ENCODE measurements at regions not wholly inside any gene's neighbourhood (a gene's known extent, or its start where the extent isn't known, plus 50 kb on each side); places are given as distances from the start of the nearest gene placed in this dataset.
"Not testable (repeated sequence)": the region's sequence is repeated elsewhere in the genome, so short reads cannot be mapped to it uniquely, and the experiment has no call there.

GRCh38 chr11:90669094-90669493, 446.2 kb upstream of the CHORDC1 start:
- DNase-seq (ENCODE audit: low read depth), result no peak

- no peak for DNase-seq (ENCODE audit: low read depth)
These were observed 445.7 kb upstream of the CHORDC1 start for GRCh38 chr11:90668502-90668901.

DNA sequence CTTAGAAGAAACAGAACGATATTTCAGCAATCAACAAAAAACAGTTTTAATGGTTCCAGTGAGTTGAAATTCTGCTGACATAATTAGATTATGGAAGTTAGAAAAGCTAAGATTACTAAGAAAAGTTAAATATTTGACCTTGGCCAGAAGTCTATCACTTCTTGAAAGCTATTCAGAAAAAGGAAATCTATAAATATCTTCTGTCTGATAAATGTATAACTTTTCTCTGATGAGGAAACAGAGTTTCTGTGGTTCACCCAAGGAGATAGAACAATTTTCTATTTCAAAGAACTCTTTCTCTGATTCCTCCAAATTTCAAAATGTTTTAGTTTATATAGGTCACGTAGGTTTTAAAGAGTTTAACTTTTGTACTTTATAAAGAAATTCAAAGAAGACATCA, 438.4 kb upstream of the CHORDC1 start:
- DNase-seq (ENCODE audit: low read depth), result no peak

DNA sequence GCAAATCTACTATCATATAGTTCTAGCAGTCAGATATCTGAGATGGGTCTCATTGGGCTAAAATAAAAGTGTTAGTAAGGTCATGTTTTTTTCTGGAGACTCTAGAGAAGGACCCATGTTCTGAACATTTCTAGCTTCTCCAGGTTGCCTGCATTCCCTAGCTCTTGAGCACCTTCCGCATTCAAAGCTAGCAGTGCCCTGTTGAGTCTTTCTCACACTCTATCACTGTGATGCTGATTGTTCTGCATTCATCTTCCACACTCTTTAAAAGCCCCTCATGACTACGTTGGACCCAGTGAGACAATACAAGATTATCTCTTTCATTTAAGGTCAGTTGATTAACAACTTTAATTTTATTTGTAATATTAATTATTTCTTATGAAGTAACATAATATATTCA, 433.3 kb upstream of the CHORDC1 start:
- DNase-seq (ENCODE audit: low read depth), result no peak

DNA sequence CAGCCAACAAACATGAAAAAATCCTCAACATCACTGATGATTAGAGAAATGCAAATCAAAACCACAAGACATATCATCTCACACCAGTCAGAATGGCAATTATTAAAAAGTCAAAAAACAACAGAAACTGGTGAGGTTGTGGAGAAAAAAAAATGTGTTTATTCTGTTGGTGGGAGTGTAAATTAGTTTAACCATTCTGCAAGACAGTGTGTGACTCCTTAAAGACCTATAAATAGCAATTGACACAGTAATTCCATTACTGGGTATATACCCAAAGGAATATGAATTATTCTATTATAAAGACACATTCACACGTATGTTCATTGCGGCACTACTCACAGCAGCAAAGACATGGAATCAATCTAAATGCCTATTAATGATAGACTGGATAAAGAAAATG, 427.3 kb upstream of the CHORDC1 start:
- no peak for DNase-seq (ENCODE audit: low read depth)

DNA sequence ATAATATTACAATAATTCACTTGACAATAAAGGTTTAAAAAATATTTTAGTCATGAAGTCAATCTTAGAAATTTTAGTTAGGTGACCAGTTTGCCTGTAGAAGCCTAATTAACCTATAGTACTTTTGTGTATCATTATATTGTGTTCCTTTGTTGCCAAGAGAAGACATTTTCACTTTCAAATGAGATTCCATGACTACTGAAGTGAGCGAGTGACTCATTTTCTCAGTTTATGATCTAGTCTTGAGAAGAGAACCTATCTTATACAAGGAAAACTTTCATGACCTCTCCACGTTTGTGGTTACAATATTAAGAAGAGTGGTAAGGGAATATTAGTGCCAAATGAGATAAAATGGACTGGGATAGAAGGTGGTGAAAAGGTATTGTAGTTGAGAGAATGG, 423.9 kb upstream of the CHORDC1 start:
- DNase-seq (ENCODE audit: low read depth), result no peak

DNA sequence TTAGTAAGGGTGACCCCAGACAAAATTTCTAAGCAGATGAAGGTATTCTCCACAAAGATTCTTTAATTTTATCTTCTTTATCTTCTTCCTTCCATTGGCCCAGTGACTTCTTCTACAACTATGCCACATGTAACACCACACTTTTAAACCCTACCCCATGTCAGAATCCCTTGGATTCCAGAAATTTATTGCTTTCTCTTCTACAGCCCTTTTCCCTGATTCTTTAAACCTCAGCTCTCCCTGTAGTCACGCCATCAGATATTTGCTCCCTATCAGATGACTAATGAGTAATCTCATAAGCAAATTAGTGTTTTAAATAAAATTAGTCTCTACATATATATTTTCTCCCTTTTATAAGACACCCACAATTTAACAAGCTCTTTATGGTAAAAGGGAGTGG, 423.4 kb upstream of the CHORDC1 start:
- no peak for DNase-seq (ENCODE audit: low read depth)

DNA sequence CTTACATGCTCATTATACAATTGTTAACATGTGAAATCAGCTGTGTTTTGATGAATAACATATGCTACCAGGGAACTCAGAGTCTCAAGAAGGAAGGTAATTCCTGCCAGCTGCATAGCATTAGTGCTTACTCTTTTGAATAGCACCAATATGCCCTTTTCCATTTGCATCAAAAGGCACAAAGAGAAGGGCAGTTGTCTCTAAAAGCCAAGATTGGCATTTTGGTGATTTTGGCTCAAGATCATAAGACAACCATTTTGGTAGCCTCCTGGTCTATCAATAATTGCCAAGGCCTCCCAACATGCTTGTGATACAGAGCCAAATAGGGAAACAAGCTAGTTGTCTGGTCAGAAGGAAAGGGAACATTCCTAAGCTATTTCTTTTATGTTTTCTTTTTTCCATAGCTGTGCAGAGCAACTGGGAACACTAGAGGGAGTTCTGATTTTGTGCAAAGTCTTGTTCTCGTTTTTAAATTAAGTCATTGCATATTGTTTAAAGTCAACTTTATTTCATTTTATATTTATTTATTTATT, 416.7 kb upstream of the CHORDC1 start:
- no peak for DNase-seq (ENCODE audit: low read depth)

DNA sequence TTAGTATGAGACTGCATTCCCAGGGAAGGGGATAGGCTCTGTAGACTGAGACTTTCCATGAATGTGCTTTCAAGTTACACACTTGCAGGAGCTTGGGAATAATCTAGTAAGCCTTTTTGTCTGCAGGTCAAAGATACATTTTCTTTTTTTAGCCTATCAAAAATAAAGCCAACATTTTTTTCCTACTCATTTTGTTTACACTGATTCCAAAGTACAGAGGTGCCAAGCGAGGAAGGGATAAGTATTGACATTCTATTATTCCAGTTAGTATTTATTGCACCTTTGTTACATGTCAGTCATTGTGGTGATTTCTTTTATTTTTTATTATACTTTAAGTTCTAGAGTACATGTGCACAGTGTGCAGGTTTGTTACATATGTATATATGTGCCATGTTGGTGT, 413.0 kb upstream of the CHORDC1 start:
- DNase-seq (ENCODE audit: low read depth), result no peak

GRCh38 chr11:90635151-90635550, 412.3 kb upstream of the CHORDC1 start:
- DNase-seq (ENCODE audit: low read depth), result no peak

GRCh38 chr11:90630176-90630575, 407.3 kb upstream of the CHORDC1 start:
- no peak for DNase-seq (ENCODE audit: low read depth)

GRCh38 chr11:90629229-90629806, 406.5 kb upstream of the CHORDC1 start:
- DNase-seq (ENCODE audit: low read depth), result no peak

DNA sequence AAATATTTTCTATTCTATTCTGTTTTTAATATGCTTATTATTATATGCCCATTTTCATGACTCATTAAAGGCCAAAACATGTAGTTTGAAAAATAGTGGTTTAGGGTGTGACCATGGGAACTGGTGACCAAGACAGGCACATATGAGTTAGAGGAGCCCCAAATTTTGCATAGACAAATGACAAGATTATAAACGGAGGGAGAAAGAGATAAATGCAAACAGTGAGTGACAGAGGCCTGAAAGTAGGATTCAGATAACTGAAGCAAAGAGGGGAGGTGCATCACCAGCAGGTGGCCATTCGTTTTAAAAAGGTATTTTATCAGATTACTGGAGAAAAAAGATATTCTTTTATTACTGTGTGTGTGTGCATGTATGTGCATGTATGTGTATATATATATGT, 391.5 kb upstream of the CHORDC1 start:
- DNase-seq (ENCODE audit: low read depth), result no peak

DNA sequence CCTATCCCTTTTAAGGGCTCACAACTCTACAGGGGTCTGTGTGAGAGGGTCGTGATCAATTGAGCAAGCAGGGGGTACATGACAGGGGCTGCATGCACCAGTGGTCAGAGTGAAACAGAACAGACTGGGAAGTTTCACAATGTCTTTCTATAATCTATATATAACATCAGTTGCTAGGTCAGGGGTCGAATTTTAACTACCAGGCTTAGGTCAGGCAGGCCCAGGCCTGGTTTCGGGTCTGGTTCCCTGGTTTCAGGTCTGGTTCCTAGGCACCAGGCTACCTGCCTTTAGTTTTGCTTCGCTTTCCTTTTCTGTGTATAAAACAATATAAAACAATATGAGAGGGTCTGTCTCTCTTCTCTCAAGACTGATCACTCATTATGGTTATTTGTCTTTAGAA, 390.2 kb upstream of the CHORDC1 start:
- not testable (repeated sequence) for DNase-seq (ENCODE audit: low read depth)

- no peak for DNase-seq (ENCODE audit: low read depth)
These were observed 383.9 kb upstream of the CHORDC1 start for GRCh38 chr11:90606721-90607120.

DNA sequence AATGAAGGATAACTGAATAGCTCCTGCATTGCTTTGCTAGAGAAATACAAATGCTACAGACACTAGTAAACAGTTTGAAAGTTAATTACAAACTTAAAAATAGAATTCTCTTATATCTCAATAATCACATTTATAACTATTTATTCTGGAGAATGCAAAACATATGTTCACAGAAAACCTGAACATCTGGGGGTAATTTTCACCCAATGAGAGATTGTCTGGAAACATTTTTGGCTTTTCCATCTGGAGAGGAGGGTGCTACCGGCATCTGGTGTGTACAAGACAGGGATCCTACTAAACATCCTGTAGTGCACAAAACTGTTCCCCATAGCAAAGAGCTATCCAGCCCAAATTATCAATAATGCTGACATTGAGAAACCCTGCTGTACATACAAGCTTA, 378.4 kb upstream of the CHORDC1 start:
- no peak for DNase-seq (ENCODE audit: low read depth)

DNA sequence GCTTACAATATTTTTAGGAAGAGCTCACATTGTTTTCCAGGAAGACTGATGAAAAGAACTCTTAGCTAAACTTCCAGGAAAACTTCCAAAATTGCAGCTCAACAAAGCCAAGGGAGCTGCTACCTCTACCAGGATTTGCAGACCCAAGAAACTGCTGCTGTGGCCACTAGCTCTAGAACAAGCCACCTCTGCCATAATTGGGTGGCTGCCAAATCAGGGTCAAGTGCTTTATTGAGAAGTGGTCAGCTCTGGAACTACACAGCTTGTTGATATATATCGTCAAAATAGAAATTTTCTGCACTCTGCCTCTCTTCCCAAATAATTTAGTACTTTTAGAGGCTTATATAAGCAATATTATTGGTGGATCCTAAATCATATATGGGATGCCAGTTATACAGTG, 371.8 kb upstream of the CHORDC1 start:
- no peak for DNase-seq (ENCODE audit: low read depth)

DNA sequence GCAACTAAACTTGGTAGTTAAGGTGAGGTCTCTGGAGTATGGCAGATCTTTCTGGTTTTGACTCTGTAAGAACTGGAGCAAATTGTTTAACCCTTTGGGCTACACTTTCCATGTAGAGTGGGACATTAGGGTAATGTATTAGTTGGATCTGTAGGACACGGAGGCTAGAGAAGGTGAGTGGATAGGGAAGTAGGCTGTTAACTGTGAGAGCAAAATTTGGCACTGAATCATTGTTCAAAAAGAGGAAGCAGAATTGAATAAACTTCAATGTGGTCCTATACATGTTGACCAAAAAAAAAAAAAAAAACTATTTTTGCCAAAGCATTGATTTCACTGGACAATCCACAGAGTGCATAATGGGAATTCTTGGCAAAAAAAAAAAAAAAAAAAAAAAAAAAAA, 370.2 kb upstream of the CHORDC1 start:
- DNase-seq (ENCODE audit: low read depth), result no peak

GRCh38 chr11:90590286-90590685, 367.4 kb upstream of the CHORDC1 start:
- DNase-seq (ENCODE audit: low read depth), result no peak

DNA sequence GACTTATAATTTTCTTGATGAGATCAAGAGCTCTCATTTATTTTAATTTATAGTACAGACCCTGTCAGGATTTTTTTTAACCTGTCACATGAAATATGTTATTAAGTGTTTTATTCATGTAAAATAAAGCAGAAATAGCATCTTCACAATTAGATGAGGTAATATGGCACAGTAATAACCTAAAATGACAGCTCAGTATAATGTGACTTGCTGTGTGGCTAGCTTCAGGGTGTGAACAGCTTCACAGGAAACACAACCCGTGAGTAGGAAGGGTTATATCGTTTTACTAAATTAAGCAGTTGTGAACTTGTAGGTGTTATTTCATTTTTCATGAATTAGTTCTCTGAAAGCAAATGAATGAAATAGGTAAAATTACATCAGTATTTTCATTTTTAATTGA, 366.9 kb upstream of the CHORDC1 start:
- DNase-seq (ENCODE audit: low read depth), result no peak

GRCh38 chr11:90587896-90588295, 365.0 kb upstream of the CHORDC1 start:
- peak; percentile 2 for DNase-seq (ENCODE audit: low read depth)

DNA sequence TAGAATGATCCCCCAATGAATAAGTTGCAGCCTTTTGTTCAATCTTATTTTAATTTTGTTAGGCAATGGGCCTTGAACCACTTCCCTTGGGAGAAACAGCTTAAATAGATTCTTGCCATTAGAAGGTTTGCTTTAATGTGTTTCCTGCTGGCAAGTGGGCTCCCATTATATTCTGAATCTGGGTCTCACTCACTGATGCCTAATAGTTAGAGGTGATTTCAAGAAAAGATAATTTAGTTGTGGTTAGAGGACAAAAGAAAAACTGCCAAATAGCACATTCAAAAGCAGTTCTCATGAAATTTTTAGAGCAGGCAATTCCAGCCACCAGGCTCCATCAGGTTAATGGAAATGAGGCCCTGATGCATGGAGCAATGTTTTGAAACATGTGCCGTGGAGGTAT, 362.6 kb upstream of the CHORDC1 start:
- no peak for DNase-seq (ENCODE audit: low read depth)

DNA sequence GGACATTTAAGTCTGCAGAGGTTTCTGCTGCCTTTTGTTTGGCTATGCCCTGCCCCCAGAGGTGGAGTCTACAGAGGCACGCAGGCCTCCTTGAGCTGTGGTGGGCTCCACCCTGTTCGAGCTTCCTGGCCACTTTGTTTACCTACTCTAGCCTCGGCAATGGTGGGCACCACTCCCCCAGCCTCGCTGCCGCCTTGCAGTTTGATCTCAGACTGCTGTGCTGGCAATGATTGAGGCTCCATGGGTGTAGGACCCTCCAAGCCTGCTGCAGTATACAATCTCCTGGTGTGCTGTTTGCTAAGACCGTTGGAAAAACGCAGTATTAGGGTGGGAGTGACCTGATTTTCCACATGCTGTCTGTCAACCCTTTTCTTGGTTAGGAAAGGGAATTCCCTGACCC, 360.1 kb upstream of the CHORDC1 start:
- not testable (repeated sequence) for DNase-seq (ENCODE audit: low read depth)

- DNase-seq (ENCODE audit: low read depth), result no peak
These were observed 341.7 kb upstream of the CHORDC1 start for GRCh38 chr11:90564531-90564930.

All from RPMI7951 (cell line).